NCI-H1694 (cell line): ENCODE measurements at regions not wholly inside any gene's neighbourhood (a gene's known extent, or its start where the extent isn't known, plus 50 kb on each side); places are given as distances from the start of the nearest gene placed in this dataset.
"Not testable (repeated sequence)": the region's sequence is repeated elsewhere in the genome, so short reads cannot be mapped to it uniquely, and the experiment has no call there.

Experiments
- DNase-seq: peaks from one replicate; lab custom pipeline; 2025; lab: John Stamatoyannopoulos, UW

GRCh38 chr9:129414377-129414992 is 206.4 kb downstream of the C9orf50 start:
- no peak for DNase-seq

GRCh38 chr9:129413537-129414376 is 207.1 kb downstream of the C9orf50 start:
- DNase-seq = peak; percentile 64

GRCh38 chr9:129412814-129413536 is 207.9 kb downstream of the C9orf50 start:
- DNase-seq = no peak

- not testable (repeated sequence) for DNase-seq
Measured at GRCh38 chr9:129412176-129412813, 208.6 kb downstream of the C9orf50 start.

GRCh38 chr9:129411501-129412175 is 209.3 kb downstream of the C9orf50 start:
- no peak for DNase-seq

- DNase-seq = no peak
Measured at GRCh38 chr9:129410226-129410625, 210.7 kb downstream of the C9orf50 start.

- DNase-seq = no peak
Measured at GRCh38 chr9:129408535-129409215, 212.2 kb downstream of the C9orf50 start.

- no peak for DNase-seq
Measured at GRCh38 chr9:129407905-129408452, 212.9 kb downstream of the C9orf50 start.

GRCh38 chr9:129406278-129407225 is 214.3 kb downstream of the C9orf50 start:
- DNase-seq = no peak

- DNase-seq = no peak
Measured at GRCh38 chr9:129405827-129406213, 215.1 kb downstream of the C9orf50 start.

- DNase-seq = no peak
Measured at GRCh38 chr9:129405089-129405826, 215.6 kb downstream of the C9orf50 start.

- DNase-seq = no peak
Measured at GRCh38 chr9:129404621-129405020, 216.3 kb downstream of the C9orf50 start.

- DNase-seq = no peak
Measured at GRCh38 chr9:129403779-129404620, 216.9 kb downstream of the C9orf50 start.

- no peak for DNase-seq
Measured at GRCh38 chr9:129402931-129403778, 217.7 kb downstream of the C9orf50 start.

- no peak for DNase-seq
Measured at GRCh38 chr9:129402371-129402739, 218.5 kb downstream of the C9orf50 start.

GRCh38 chr9:129401623-129402370 is 219.1 kb downstream of the C9orf50 start:
- no peak for DNase-seq
